H54 (cell line): ENCODE measurements at regions not wholly inside any gene's neighbourhood (a gene's known extent, or its start where the extent isn't known, plus 50 kb on each side); places are given as distances from the start of the nearest gene placed in this dataset.

Experiments used
- DNase-seq: peaks from one replicate; pipeline ENCODE4 v3.0.0; 2011; ENCODE audit warnings: low spot score, mixed read lengths; ENCODE audit not compliant: insufficient read length
- FAIRE-seq: peaks from 3 replicates; lab custom pipeline; 2011; peaks lifted over from hg19 to GRCh38; lab: Jason Lieb, UNC
- POLR2A ChIP-seq: IDR thresholded peaks from 2 replicates; pipeline ENCODE4 v1.6.1; 2011; ENCODE audit warnings: low read depth, mild to moderate bottlenecking, low read length

DNA sequence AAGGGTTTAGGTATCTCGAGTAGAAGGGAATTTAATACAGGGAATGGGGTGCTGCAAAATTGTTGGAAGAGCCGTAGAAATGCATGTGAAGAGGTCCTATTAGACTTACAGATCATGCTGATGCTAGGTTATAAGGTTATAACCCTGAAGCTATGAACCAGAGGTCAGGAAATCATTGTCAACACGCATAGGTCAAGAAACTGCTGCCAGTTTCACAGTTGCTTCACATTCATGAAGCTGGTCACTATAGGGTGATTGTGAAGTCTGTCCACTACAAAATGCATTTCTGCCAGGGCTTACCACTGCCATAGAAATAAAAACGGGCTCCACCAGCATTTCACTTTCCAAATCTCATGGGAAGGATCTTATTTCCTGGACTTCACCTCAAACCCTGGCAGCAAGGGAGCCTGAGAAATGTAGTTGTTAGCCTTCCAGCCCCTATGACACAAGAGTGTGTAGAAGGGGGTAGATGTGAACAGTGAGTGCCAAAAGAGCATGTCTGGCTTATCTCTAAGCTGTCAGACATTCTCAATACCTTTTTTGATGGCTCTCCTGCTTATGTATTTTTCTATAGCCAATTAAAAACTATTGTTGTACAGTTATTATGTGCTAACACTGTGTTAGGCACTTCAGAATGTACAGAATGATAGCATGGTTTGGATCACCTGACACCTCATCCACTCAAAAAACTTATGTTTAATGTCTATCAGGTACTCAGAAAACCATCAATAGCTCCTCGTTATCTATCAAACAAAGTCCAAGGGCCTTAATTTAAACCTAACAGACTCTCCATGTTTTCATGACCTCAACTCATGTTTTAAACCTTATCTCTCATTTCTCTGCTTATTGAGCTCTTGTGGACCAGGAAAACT lies 148.3 kb upstream of the TSC22D2 start:
- DNase-seq (no peak), FAIRE-seq (no peak)
- TF ChIP-seq POLR2A, result no peak

DNA sequence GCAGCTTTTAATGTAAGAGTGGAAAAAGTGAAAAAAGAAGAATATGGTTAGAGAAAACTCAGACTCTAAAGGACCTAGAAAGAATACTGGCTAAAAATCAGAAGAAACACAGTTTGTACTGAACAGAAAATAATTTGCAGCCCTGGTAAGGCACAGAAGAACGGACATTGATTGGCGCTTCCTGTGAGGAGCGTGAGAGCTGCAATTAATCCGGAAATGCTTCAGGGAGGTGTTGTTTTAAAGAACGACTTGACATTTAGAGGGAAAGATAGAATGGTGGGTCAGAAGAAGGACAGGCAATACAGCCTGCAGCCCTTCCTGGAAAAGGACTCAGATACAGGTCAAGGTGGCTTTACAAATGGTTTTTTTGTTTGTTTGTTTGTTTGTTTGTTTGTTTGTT lies 151.3 kb upstream of the TSC22D2 start:
- no peak for TF ChIP-seq POLR2A
- FAIRE-seq, result no peak
- no peak for DNase-seq

DNA sequence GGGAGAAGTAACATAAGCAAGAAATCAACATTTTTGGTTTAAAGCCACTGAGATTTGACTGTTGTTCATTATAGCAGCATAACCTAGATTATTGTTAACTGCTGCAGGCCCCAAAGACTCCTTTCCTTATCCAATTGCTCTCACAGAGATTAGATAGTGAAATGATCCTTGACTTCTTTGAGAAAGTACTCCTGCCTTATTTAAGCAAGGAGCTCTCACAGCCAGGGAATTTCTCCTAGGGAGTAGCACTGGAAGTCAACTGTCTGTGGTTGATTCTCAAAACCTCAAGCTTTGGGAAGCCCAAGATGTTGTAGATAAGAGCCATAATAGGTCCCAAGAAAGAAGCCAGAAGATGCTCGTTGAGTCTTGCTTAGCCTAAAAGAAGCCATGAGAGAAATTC lies 151.8 kb upstream of the TSC22D2 start:
- DNase-seq, result no peak
- no peak for TF ChIP-seq POLR2A
- no peak for FAIRE-seq

DNA sequence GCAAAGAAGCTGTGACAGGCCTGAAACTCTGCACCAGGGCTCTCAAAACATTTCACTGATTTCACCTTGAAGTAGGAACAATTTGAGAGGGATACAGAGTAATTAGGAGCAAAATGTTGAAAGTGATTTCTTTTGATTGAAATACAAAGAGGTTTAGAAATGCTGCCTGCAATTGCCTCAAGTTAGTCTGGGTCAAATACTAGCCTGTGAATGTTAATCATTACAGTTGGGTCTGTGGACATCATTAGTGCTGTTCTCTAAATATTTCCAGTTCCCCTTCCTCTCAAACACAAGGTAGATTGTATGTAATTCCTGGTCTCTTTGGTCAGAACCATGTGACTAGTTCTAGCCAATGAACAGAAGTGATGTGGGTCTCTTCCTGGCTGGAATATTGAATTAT lies 152.3 kb upstream of the TSC22D2 start:
- FAIRE-seq (no peak), DNase-seq (no peak)
- TF ChIP-seq POLR2A, result no peak

DNA sequence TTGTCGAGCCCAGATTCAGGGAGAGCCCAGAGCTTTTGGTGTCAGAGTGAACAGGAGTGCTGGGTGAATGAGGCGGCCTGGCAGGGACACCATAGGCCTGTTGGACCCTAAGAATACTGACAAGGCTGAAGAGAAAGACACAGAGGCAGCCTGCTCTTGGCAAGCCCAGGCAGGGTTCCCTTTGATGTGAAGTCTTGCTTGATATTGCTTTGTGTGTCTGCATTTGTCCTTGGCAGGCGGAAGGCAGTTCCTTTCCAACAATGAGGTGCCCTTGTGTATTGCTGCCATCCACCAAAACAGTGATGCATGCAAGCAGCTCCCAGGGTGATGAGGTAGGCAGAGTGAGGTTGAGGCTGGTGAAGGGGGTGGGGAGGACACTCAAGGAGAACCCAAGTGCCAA lies 152.7 kb upstream of the TSC22D2 start:
- no peak for TF ChIP-seq POLR2A
- FAIRE-seq (no peak), DNase-seq (no peak)

DNA sequence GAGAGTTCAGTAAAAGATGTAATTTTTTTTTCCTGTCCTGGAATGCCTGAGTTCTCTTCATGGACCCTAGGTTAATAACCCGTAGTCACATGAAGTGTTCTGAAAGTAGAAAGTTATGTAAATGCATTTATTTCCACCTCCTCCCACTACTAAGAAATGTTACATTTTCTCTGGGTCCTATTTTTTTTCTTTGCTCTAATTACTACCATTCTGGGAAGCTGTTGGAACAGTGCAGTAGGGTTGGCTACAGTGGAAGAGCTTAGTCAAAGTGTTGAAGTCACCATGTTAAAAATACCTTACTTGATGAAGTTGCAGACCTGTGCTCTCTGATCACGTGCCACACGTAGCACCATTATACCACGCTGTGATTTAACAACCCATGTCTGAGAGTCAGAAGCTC lies 153.8 kb upstream of the TSC22D2 start:
- FAIRE-seq (no peak), DNase-seq (no peak)
- no peak for TF ChIP-seq POLR2A

DNA sequence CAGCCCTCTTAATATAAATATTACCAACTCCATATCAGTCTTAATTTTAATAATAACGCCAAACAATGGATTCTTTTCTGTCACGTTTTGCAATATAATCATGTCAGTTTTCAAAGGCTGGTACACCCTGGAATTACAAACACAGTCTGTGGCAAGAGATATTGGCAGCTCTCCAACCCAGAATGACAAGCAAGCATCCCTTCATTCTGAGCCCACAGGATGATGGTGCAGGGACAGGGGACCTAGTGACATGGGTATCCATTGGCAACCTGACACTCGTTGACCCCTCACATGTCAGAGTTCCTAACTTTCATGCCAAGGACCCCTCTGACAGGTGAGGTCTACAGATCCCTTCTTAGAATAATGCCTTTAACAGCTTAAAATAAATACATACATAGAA lies 154.5 kb upstream of the TSC22D2 start:
- no peak for FAIRE-seq
- no peak for DNase-seq
- TF ChIP-seq POLR2A, result no peak

DNA sequence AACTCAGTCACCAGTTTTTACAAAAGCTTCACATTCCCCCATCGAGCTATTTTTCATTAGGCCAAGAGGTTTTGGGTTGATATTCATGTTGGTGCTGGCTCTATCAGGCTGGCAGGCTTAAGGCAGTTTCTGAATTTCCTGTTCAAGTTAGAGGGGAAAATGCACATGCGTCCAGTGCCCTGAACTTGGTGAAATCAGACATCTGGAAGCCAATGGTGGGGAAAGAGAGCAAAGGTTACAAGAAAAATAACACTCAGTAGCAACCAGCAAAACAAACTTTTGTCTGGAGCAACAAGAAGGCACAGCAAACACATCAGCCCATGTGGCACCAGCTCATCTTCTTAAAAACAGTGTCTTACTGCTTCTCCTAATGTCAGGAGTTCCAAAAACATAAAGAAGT lies 155.6 kb upstream of the TSC22D2 start:
- no peak for TF ChIP-seq POLR2A
- FAIRE-seq, result no peak
- DNase-seq, result no peak

DNA sequence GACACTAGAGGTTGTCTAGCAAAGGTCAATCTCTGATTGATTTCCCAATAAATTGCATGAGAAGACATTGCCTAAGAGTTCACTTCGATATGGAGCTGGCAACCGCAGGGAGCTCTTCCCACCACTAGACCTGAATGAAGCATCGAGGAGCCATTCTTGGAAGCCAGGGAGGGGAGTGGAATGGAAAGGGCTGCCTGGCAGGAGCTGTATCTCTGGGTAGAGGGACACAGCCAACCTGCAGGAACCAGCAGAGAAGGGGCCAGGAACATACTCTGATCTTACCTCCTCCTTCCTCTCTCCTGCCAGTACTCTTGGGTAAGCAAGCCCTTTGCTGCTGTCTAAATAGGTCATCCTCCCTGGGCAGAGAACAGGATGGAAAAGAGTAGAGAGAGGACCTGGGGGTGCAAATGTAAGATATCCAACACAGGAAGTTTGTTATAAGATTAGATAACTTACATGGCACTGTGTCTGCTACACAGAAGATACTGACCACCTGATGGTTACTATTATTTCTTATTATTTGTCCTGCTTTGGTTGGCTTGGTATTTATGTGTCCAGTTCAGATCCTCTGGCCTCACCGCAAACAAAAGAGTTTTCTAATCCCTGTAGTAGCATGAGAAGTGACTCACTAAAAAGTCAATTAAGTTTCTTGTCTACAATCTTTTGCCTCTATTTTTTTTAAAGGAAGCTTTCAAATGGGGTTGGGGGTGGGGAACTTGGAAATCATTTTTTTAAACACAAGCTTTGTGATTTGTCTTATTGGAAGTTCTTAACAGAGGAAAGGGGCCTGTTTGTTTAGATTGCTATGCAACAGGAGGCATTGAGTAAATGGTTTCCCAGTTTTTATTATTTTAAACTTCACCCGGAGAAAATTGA lies 156.7 kb upstream of the TSC22D2 start:
- no peak for TF ChIP-seq POLR2A
- FAIRE-seq (no peak), DNase-seq (no peak)

DNA sequence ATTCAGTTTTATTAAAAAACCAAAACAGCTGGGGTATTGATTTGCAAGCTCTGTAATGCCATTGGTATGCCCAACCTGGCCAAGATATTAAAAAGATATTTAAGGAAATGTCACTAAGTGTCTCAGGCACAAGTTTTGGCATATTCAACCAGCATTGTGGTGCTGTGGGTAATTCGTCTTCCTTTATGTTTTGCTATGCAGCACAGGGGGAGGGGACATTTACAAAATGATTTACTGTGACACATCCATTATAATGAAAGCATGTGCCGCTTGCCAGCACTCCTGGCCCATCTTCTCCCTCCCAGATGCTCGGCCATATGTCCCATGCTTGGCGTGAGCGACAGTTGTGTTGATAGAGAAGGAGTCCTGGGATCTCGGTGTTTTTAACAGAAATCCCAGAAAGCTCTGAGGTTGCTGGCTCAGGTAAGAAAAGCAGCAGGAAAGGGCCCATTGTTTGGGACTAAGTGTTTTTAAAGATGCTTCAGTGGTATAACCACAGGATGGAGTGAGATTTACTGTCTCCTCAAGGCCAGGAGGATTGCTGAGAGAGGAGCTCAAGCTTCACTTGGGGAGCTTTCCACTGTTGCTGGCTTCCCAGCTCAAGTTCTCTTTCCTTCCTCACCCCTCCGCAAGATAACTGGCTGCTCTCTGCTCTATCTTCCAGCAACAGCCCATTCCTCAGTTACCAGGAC lies 158.2 kb upstream of the TSC22D2 start:
- no peak for FAIRE-seq
- DNase-seq, result no peak

DNA sequence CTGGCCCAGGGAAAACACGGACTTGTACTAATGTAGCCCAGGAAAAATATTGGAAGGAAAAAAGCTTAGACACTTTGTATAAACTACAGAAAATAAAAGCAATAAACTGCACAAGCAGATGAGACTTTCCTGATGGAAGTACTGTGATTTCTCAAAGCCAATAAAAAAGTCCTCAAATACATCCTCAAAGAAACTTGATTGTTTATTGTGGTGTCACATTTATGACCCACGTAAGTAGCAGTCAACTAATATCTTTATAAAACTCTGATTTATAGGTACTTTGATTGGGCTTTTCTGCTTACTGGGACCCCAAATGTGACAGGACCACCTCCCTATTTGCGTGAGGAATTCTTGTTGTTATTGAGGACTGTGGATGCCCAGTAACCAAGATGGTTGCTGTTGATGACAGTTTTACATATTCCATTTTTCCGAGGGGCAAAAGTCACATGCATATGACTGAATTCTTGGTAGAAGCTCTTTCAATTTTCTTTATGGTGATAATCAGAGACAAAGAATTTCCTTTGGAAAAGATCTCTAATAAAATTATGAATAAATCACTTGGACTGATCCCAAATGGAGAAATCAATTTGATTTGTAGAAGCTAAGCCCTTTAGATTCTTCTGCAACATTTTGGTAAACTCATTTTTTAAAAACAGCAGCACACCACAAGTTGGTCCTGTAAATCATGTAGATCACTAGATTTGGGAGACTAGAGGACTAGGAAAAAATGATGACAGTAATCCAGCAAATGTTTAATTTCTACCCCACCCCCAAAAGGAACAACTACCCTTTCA lies 159.0 kb upstream of the TSC22D2 start:
- DNase-seq, result no peak
- FAIRE-seq, result no peak
- no peak for TF ChIP-seq POLR2A

More for the DNA sequence above, 158.2 kb upstream of the TSC22D2 start:
- no peak for TF ChIP-seq POLR2A

DNA sequence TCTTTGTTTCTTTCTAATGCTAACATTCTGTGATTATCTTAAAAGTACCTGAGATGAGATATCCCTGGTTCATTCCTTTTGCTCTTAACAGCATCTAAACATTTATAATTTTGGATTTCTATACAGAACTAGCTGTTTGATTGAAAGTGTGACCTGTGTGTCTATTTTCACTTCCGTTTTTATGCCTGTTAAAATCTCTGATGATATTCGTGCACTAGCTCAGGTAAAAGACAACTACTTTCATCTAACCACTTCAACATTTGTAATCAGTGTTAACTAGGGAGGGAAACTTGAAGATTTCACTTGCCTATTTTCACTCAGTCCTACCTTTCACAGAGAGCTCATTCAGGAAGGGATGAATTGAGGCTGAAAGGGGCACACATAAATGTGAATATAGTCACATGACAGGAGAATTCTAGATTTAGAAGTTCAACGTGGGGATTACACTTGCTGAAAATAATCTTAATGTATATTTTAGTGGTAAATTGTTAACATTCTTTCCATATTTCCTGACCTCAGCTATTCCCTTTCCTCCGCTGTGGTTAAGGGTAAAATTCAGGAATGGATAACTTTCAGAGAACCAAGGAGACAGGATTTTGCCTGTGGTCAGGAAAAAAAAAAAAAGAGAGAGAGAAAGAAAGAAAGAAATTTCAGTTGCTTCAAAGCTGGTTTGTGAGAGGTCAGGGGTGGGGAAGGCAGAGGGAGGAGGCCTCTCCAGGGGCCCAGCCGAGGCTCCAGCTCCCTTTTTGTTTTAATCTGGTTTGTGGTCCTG lies 159.8 kb upstream of the TSC22D2 start:
- FAIRE-seq, result peak; percentile 62
- TF ChIP-seq POLR2A, result no peak
- no peak for DNase-seq
